Glomerular endothelial cell (primary cell): ENCODE measurements at regions not wholly inside any gene's neighbourhood (a gene's known extent, or its start where the extent isn't known, plus 50 kb on each side); places are given as distances from the start of the nearest gene placed in this dataset.
"Not testable (repeated sequence)": the region's sequence is repeated elsewhere in the genome, so short reads cannot be mapped to it uniquely, and the experiment has no call there.

Experiments used
- DNase-seq: peaks from one replicate; pipeline ENCODE4 v3.0.0-alpha.2; 2011; ENCODE audit warnings: low read depth, low spot score; ENCODE audit errors: extremely low read depth

DNA sequence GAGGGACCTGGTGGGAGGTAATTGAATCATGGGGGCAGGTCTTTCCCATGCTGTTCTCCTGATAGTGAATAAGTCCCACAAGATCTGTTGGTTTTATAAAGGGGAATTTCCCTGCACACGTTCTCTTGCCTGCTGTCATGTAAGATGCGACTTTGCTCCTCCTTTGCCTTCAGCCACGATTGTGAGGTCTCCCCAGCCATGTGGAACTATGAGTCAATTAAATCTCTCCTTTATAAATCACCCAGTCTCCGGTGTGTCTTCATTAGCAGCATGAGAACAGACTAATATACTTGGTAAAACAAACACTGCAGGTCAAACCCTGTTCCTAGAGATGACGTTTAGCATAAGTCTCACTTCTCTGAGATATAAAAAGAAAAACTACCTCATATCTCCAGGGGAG, 148.3 kb downstream of the MATN1 start:
- no peak for DNase-seq

DNA sequence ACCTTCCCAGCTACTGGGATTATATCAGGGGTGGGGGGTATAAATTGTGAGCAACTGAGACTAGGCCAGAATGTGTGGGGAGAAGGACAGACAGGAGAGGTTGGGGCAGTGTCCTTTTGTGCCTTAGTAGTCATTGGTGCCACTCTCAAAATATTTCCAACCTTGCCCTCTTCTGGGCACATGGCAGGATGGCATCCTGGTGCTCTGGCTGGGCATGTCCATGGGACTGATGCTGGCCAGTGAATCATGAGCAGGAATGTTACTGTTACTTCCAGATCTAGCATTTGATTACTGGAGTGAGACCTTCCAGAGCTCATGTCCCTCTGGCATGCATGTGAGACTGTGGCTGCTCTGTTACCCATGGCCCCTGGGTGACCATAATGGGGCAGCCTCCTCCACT, 151.2 kb downstream of the MATN1 start:
- no peak for DNase-seq

DNA sequence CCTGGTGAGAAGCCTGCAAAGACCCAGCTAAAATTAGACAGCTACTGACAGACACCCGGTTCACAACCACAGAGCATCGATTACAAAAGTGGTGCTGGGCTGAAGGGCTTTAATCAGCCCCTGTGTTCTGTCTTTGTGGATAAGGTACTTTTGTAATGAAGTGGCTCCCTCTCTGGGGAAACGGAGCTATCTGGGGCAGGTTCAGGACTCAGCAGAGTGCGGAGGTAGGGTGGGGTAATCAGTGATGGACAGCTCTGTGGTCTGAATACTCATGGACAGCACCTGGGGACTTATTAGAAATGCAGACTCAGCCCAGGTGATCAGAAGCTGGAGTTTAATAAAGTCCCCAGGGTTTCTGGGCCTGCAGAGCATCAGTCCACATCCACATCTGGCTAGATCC, 152.0 kb downstream of the MATN1 start:
- no peak for DNase-seq

DNA sequence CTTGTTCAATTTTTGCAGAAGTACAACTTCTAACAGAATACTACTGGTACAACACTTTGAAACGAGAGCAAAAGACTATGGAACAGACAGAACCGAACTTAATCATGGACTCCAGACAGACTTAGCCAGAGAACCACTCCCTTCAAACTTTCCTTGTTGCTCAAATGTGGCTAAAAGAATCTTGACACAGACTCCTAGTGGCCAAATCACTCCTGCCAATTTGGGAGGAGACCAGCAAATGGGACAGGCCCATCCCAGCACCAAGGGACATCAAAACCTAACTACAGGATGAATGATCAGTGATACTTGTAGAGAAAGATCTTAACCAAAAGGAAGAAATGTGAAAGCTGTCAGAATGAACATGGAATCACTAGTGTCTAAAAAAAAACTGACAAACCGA, 154.0 kb downstream of the MATN1 start:
- no peak for DNase-seq

DNA sequence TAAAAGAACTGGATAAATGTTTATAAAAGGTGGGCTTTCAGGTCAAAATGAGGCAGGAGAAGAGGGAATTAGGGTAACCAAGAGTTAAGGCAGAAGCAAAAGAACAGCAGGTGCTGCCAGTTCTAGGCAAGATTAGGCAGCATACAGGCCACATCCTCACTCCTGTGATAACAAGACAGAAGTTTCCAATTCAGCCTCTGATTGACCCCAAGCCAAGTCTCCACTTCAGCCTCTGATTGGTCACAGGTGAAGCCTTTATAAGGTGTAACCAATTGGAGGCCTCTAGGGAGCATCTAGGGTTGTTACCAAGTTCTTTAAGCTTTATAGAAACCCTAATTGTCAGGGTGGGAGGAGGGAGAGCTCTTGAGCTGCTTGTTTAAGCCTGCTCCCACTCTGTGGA, 160.8 kb downstream of the MATN1 start:
- DNase-seq = no peak

DNA sequence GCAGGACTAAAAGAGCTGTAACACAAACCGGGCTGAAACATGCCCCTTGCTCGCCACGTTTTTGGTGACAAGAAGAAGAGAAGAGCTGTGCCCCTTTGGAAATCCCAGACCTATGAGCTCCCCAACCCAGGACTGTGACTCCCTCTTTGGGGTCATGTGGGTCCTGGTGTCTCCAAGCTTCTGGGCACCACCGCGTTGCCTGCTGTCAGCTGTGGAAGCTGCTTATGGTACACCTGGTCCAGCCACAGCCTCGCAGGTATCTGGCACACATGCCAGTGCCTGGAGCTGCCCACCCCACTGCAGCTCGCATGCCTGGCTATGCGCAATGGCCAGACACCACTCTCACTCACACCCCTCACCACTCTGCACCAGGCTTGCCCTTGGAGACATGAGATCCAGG, 171.8 kb downstream of the MATN1 start:
- no peak for DNase-seq

DNA sequence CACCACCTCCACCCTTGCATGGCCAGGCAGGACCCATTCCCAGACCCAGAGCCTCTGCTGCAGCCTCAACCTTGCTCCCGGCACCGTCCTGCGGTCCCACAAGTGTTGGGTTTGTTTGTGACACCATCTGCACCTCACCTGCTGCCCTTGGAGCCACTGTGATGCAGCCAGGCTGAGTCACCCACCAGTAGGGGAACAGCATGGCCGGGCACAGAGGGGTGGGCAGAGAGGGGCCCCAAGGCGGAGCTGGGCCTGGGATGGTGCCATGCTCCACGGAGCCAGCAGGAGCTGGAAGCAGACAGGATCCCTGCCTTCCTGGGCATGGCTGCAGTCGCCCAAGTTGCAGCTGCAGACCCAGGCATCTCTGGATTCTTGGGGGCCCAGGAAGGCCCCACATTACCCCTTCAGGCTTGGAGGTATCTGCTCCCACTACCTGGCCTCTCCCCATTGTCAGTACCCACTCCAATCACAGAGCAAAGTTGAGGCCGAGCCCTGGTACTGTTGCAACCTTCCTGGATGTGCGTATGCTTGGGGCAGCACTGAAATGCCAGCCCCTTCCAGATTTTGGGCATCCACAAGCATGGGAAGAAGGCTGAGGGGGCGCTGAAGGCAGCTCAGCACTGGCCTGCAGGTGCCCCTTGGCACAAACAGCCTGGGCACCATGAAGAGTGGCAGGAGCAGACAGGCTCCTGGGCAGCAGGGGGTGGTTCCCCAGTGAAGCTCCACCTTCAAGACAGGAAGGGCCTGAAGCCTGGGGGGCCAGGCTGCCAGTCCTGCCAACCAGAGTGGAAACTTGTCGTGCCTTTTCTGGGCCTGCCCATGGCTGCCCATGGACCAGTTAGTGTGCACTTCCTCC, 172.8 kb downstream of the MATN1 start:
- no peak for DNase-seq

DNA sequence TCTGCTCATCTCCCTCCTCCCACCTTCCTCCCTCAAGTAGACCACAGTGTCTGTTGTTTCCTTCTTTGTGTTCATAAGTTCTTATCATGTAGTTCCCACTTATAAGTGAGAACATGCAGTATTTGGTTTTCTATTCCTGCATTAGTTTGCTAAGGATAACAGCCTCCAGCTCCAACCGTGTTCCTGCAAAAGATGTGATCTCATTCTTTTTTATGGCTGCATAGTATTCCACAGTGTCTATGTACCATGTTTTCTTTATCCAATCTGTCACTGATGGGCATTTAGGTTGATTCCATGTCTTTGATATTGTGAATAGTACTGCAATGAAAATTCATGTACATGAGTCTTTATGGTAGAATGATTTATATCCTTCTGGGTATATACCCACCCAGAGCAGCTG, 173.5 kb downstream of the MATN1 start:
- DNase-seq = not testable (repeated sequence)

DNA sequence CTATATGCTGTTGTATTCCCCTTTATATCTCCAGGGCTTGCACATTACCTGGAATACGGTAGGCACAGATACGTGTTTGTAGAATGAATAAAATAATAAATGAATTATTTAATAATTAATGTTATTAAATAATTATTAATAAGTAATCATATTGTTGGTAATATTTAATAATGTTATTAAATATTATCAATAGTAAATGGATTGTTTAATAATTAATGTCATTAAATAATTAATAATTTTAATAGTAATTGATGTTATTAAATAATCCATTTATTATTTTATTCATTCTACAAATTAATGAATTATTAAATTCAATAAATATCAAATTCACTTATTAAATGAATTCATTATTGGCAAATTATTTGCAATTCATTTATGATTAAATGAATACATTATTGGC, 175.1 kb downstream of the MATN1 start:
- DNase-seq = no peak

DNA sequence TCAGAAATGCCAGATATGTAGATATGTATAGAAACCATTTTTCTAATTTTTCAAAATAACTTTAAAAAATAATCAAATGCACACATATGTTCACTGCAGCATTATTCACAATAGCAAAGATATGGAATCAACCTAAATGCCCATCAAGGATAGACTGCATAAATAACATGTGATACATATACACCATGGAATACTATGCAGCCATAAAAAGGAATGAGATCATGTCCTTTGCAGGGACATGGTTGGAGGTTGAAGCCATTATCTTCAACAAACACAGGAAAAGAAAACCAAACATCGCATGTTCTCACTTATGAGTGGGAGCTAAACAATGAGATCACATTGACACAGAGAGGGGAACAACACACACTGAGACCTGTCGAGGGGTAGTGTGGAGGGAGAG, 176.1 kb downstream of the MATN1 start:
- DNase-seq = not testable (repeated sequence)

DNA sequence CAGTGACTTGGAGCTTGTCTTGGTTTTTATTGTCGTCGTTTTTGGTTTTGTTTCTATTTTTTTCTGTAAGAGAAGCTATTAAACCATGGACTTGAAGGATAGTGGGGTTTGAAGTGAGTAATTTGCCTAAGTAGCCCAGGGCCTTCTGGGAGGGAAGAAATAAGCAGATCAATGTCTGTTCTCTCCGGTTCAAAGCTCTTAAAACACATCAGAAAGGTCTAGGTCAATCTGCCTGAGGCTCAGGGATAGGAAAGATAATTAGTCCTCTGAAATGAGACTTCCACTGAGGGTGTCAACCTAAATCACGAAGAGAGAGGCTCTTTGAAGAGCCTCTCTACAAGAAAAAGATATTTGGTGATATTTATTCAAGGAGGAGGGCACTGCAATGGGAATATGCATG, 178.0 kb downstream of the MATN1 start:
- no peak for DNase-seq

DNA sequence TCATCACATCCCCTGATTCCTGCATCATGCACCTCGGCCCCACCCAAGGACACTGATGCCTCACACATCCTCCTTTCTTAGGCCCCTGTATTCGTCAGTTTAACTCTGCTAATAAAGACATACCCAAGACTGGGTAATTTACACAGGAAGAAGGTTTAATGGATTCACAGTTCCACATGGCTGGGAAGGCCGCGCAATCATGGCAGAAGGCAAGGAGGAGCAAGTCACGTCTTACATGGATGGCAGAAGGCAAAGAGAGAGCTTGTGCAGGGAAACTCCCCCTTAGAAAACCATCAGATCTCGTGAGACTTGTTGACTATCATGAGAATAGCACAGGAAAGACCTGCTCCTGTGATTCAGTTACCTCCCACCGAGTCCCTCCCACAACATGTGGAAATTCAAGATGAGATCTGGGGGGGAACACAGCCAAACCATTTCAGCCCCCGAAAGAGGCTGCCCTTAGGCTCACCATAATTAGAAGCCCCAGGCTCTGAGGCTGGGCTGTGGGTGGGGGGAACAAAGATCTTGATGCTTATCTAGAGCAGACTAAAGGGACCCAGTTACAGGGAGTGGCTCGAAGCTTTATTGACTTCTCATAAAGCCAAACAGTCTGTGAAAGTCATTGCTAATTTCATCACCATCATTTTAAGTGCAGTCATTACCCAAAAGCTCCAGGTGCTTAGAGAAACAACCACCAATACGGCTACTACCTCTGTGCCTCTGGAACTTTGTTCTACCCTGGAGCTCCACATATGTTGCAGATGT, 181.5 kb downstream of the MATN1 start:
- no peak for DNase-seq

DNA sequence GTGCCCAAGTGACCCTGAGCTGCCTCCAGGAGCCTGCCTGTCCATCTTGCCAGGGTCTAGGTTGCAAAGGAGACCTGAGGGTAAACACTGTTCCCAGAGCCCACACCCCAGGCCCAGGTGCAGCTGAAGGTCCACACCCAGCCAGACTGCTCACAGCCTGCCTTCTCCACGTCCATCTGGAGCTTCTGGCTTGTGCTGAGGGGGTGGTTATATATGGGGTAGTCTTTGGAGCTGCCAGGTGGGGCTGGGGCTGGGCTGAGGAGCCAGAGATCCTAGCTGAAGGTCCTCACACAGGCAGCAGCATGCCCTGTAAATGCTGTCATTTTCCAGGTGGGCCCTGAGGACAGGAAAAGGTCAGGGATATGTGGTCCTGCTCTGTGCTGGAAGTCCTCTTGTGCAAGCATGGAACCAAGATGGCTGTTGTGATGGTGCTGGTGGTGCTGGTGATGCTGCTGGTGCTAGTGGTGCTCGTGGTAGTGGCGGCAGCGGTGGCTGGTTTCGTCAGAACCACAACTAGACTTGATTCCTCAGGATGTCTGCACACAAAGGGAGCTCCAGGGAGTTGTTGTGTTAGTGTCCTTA, 182.7 kb downstream of the MATN1 start:
- DNase-seq = no peak

DNA sequence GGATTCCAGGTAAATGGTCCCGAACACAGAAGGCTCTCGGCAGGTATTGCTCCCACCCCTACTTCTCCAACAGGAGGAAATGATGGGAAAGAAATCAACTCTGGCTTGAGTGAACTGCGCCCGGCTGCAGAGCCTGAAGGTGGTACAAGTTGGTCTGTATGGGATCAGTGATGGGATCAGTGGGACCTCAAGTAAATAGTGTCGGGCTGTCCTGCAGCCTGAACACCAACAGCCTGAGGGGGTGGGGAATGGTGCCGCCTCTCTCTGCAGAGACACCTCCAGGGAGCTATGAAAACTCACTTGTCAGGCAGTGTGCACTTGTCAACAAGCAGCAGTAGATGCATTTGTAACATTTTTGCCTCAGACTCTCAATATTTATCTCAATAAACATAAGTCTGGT, 183.5 kb downstream of the MATN1 start:
- DNase-seq = no peak

DNA sequence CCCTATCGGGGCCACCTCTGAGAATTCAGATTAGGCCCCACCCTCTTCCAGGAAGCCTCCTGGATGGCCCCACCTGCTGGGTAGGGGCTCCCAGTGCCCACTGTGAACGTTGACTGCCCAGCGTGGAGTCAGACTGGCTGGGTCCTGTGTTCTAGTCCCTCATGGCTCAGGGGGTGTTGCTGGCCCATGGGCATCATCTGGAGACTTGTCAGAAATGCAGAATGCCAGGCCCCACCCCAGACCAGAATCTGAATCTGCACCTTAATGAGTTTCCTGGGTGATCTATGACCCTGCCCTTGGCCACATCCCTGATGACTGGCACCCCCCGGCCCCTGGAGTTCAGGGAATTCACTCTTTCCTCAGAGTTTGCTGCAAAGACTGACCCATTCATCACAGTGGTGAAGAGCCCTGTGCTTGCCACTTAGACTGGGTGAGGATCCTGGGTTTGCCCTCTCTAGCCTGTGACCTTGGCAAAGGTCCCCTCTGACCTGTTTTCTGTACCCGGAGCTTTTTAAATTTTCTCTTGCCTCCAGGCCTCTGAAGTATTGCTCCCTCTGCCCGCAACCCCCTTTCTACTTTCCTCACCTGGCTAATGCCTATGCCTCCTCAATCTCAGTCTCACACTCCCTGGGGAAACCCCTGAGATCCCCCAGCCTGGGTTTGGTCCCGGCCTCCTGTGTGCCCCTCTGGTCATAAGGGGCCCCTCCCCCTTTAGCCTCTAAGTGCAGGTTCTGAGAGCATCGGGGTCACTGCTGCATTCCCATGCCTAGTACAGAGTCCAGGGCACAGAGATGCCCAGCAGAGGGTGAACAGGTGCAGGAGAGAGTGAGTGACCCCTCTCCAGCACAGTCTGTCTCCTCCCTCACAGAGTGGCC, 184.2 kb downstream of the MATN1 start:
- no peak for DNase-seq

DNA sequence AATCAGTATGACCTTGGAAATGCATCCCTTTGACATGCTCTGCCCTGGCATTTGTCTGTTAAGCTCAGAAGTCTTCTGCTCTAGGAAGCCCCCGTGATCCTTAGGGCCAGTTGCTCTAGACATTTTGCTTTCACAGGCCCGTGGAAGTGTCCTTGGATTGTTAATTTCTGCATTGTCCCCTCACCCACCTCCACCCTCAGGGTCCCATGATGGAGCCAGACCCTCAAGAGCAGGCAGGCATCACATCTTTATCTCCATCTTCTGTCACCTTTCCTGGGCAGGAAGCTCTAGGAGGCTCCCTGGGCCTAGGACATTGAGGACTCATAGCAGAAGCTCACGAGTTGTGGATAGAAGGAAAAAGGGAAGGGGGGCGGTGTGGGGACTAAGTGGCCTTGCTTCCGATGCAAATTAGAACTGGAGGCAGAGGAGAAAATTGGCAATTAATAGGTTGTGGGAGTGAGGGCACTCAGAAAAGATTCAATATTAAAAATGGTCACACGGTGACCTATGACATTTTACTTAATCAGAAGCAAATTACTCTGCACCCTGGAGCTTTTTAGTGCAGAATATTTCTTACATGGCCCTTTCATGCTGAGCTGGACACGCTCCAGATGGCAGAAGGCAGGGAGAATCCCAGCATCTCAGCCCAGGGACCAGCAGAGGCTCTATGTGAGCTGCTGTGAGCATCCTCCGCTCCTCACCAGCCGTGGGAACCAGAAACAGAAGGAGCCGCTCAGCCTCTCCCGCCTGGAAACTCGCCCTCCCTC, 185.0 kb downstream of the MATN1 start:
- no peak for DNase-seq

DNA sequence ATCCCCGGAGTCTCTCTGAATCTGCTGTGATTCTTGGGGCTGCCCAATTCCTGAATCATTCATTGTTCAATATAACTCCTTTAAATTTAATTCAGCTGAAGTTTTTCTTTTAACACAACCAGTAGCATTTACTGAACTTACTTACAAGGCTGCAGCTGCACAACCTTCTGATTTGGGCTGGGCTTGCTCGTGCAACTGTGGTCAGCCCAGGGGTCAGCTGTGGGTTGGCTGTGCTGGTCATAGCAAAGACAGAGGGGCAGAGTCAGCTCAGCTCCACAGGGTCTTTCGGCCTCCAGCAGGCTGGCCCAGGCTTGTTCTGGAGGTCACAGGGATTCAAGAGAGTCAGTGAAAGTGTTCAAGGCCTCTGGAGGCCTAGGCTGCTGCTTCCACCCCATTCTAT, 186.1 kb downstream of the MATN1 start:
- no peak for DNase-seq

DNA sequence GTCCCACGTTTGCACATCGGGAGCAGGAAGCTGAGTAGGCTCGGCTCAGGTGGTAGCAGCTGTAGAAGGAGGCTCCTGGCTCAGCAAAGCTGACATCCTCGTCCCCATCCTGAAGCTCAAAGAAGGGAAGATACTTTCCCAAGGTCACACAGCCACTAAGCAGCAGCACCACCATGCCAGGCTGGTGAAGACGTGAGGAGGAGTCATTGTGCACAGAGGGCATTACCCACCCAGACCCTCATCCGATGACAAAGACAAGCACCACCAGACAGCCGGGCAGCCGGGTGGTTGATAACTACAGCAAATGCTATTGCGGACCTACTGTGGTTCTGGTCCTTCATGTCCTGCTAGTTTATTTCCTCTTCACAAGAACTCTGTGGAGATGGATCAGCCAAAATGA, 186.9 kb downstream of the MATN1 start:
- DNase-seq = no peak

DNA sequence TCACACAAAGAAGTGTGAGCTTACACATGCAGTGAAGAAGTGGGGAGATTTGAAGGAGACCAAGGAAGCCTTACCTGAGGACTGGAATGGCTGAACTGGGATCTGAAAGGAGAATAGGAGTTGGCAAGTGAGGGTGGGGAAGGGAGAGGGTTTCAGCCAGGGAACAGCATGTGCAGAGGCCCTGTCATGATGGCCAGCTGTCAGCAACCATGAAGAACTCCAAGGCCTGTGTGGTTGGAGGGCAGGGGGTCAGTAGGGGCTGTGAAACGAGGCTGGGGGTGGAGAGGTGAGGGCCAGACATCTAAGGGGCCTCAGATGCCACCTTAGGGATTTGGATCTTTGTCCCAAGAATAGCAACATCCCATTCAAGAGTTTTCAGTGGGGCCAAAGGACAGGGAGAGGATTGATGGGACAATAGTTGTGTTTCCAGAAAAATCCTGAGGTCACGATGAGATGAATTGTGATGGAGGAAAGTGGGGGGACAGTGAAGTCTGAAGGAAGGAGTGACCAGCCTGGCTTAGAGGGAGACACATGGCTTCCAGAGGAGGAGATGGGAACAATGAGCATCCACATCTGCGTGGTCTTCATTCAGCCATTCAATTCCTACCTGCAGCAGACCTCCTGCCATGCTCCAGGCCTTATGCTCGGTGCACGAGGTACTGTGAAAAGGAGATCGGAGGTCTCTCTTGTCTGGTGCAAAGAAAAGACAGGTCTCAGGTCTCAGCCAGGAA, 187.6 kb downstream of the MATN1 start:
- no peak for DNase-seq

DNA sequence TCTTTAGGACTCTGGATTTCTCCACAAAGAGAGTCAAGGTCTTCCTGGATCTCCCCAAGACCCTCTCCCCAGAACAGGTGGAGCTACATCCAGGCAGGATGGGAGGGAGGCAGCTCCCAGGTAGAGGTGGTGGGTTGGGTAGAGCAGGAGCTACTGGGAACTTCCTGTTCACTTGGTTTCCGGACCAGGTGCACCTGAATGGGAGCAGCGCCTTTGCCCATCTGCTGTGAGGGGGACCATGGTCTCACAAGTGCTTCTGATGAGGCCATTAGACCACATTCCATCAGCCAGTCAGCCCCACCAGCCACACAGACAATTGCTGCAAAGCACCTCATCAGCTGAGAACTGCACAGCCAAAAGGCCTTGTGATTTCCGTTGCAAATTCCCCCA, 188.8 kb downstream of the MATN1 start:
- no peak for DNase-seq
